ENCODE measurements at regions not wholly inside any gene's neighbourhood (a gene's known extent, or its start where the extent isn't known, plus 50 kb on each side); places are given as distances from the start of the nearest gene placed in this dataset.
"Not testable (repeated sequence)": the region's sequence is repeated elsewhere in the genome, so short reads cannot be mapped to it uniquely, and the experiment has no call there.

- no peaks in the 10 kb centered on the region for H3K4me1 ChIP-seq
- no peak for DNase-seq
- H3K9me3 ChIP-seq = no peaks in the 10 kb centered on the region
- TF ChIP-seq EP300 (IDR thresholded peaks at IDR 0.05) (no peak), POLR2A (IDR thresholded peaks at IDR 0.05) (no peak), CTCF (IDR thresholded peaks at IDR 0.05) (no peak), POLR2AphosphoS5 (IDR thresholded peaks at IDR 0.05) (no peak)
- H3K27ac ChIP-seq = no peak overlapping the region
- WGBS, 2 donors = 93 to 94% methylated on average over 28 of the region's 28 CpGs
- no peak overlapping the region for H3K4me3 ChIP-seq
- intact Hi-C loops (cut with DNase I) = no loop called here
- H3K27me3 ChIP-seq = no peaks in the 10 kb centered on the region
- no peaks in the 10 kb centered on the region for H3K36me3 ChIP-seq
Measured at GRCh38 chr9:104362912-104363472, 141.1 kb upstream of the OR13F1 start.

- H3K4me1 ChIP-seq = no peaks in the 10 kb centered on the region
- H3K36me3 ChIP-seq = no peaks in the 10 kb centered on the region
- intact Hi-C loops (cut with DNase I) = no loop called here
- no peaks in the 10 kb centered on the region for H3K9me3 ChIP-seq
- no peak for TF ChIP-seq EP300 (IDR thresholded peaks at IDR 0.05)
- no peak for TF ChIP-seq POLR2AphosphoS5 (IDR thresholded peaks at IDR 0.05)
- TF ChIP-seq CTCF (IDR thresholded peaks at IDR 0.05) = no peak
- TF ChIP-seq POLR2A (IDR thresholded peaks at IDR 0.05) = no peak
- no peak overlapping the region for H3K4me3 ChIP-seq
- DNase-seq = no peak
- no peak overlapping the region for H3K27ac ChIP-seq
- no peaks in the 10 kb centered on the region for H3K27me3 ChIP-seq
Measured at GRCh38 chr9:104367507-104367906, 136.6 kb upstream of the OR13F1 start.

- H3K27ac ChIP-seq; H3K9me3 ChIP-seq; H3K27me3 ChIP-seq; H3K36me3 ChIP-seq; H3K4me3 ChIP-seq; intact Hi-C loops (cut with DNase I); H3K4me1 ChIP-seq; DNase-seq: not testable (repeated sequence)
- 92 to 95% methylated on average over 3 of the region's 3 CpGs for WGBS, 2 donors
Measured at GRCh38 chr9:104368318-104368717, 135.7 kb upstream of the OR13F1 start.

GRCh38 chr9:104374711-104375110, 129.4 kb upstream of the OR13F1 start:
- H3K27ac ChIP-seq = no peak overlapping the region
- DNase-seq = no peak
- H3K4me1 ChIP-seq = no peaks in the 10 kb centered on the region
- H3K36me3 ChIP-seq = no peaks in the 10 kb centered on the region
- no peaks in the 10 kb centered on the region for H3K9me3 ChIP-seq
- H3K4me3 ChIP-seq = no peak overlapping the region
- intact Hi-C loops (cut with DNase I) = no loop called here
- WGBS, 2 donors = 78 to 88% methylated on average over 3 of the region's 3 CpGs
- no peaks in the 10 kb centered on the region for H3K27me3 ChIP-seq
- no peak for TF ChIP-seq POLR2AphosphoS5 (IDR thresholded peaks at IDR 0.05)
- no peak for TF ChIP-seq CTCF (IDR thresholded peaks at IDR 0.05)
- no peak for TF ChIP-seq EP300 (IDR thresholded peaks at IDR 0.05)
- TF ChIP-seq POLR2A (IDR thresholded peaks at IDR 0.05) = no peak

GRCh38 chr9:104386013-104386412, 118.0 kb upstream of the OR13F1 start:
- H3K27ac ChIP-seq = no peak overlapping the region
- DNase-seq = no peak
- H3K27me3 ChIP-seq = no peaks in the 10 kb centered on the region
- intact Hi-C loops (cut with DNase I) = loop anchor here (2.0 kb wide), 1 partner anchor 359 kb away; no protein-coding TSS in a partner anchor
- no peak for TF ChIP-seq POLR2A (IDR thresholded peaks at IDR 0.05)
- 48 to 72% methylated on average over 2 of the region's 2 CpGs for WGBS, 2 donors
- H3K9me3 ChIP-seq = no peaks in the 10 kb centered on the region
- no peak overlapping the region for H3K4me3 ChIP-seq
- no peaks in the 10 kb centered on the region for H3K4me1 ChIP-seq
- no peaks in the 10 kb centered on the region for H3K36me3 ChIP-seq

- TF ChIP-seq EP300 (IDR thresholded peaks at IDR 0.05) (no peak), POLR2AphosphoS5 (IDR thresholded peaks at IDR 0.05) (no peak), POLR2A (IDR thresholded peaks at IDR 0.05) (no peak), CTCF (IDR thresholded peaks at IDR 0.05) (peak in 3 of 4 experiments; percentile 26 to 57 (median 36))
- Histone ChIP-seq H3K4me3 (no peak overlapping the region), H3K9me3 (no peaks in the 10 kb centered on the region)
Measured at GRCh38 chr9:104386425-104387069, 117.5 kb upstream of the OR13F1 start.

More at GRCh38 chr9:104386425-104387069, 117.5 kb upstream of the OR13F1 start:
- intact Hi-C loops (cut with DNase I) = loop anchor here (2.0 kb wide), 1 partner anchor 360 kb away; no protein-coding TSS in a partner anchor
- WGBS, 2 donors = 1 to 3% methylated on average over 1 of the region's 1 CpG
- no peaks in the 10 kb centered on the region for H3K4me1 ChIP-seq
- no peaks in the 10 kb centered on the region for H3K27me3 ChIP-seq
- no peaks in the 10 kb centered on the region for H3K36me3 ChIP-seq
- no peak for DNase-seq
- no peak overlapping the region for H3K27ac ChIP-seq
